NCI-H446 treated with DMSO at 0.1 percent for 48 hours (cell line): ENCODE measurements at regions not wholly inside any gene's neighbourhood (a gene's known extent, or its start where the extent isn't known, plus 50 kb on each side); places are given as distances from the start of the nearest gene placed in this dataset.
"Not testable (repeated sequence)": the region's sequence is repeated elsewhere in the genome, so short reads cannot be mapped to it uniquely, and the experiment has no call there.

Experiments used
- DNase-seq: peaks from one replicate; lab custom pipeline; 2025; lab: John Stamatoyannopoulos, UW

- DNase-seq, result no peak
These were observed 150.6 kb downstream of the SI start for GRCh38 chr3:164927728-164928127.

GRCh38 chr3:164918905-164919304 lies 159.4 kb downstream of the SI start:
- no peak for DNase-seq

DNA sequence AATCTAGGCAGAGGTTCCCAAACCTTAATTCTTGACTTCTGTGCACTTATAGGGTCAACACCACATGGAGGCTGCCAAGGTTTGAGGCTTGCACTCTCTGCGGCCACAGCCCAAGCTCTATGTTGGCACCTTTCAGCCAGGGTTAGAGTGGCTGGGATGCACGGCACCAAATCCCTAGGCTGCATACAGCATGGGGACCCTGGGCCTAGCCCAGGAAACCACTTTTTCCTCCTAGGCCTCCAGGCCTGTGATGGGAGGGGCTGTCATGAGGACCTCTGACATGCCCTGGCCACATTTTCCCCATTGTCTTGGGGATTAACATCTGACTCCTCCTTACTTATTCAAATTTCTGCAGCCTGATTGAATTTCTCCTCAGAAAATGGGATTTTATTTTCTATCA lies 165.4 kb downstream of the SI start:
- DNase-seq, result no peak

DNA sequence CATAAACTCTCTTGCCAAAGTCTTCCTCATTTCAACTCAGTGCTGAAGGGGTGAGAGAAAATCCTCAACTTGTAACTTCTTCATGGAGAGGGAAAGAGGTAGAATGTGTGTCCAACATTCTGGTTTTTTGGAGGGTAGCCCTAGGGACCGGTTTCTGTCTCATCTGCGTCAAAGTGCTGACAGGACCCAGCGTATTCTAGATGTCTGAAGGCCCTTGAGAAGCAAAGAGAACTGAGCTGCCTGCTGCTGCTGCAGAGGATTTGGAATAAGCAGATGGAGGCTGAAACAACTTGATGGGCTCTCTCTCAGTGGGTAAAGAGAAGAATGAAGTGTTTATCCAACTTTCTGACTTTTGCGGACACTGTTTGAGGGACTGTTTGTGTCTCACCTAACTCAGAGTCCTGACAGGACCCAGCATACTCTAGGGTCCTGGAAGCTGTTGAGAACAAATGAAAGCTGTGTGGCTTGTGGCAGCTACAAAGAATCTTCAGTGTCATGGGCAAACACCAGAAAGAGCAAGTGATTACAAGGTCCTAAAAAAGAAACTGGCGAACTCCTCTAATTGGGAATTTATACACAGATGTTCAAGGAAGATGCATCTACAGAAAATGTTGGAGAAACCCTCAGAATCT lies 174.4 kb downstream of the SI start:
- peak; percentile 41 for DNase-seq

GRCh38 chr3:164897342-164897741 lies 181.0 kb downstream of the SI start:
- DNase-seq, result no peak

GRCh38 chr3:164890061-164890460 lies 188.2 kb downstream of the SI start:
- no peak for DNase-seq

- DNase-seq, result no peak
These were observed 195.1 kb downstream of the SI start for GRCh38 chr3:164883171-164883570.

- DNase-seq, result peak; percentile 64
These were observed 199.1 kb downstream of the SI start for GRCh38 chr3:164879201-164879600.

- no peak for DNase-seq
These were observed 213.8 kb downstream of the SI start for GRCh38 chr3:164864454-164864853.

GRCh38 chr3:164852866-164853265 lies 225.4 kb downstream of the SI start:
- no peak for DNase-seq

DNA sequence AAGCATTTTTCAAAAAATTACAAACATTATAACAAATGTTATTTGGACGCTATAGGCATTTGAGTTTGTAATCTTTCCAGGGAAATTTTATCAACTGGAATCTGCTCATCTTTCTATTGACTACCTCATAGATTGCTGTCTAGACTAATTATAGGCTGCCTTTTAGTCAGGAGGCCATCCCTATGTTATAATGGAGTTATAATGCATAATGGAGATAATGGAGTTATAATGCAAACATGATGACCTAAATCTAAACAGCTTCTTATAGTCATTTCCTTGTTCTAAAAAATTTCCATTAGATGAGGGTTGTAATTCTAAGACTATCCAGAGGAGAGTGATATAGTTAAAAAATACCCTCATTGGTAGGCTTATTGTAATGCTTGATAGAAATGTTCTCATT lies 226.4 kb downstream of the SI start:
- DNase-seq, result no peak

DNA sequence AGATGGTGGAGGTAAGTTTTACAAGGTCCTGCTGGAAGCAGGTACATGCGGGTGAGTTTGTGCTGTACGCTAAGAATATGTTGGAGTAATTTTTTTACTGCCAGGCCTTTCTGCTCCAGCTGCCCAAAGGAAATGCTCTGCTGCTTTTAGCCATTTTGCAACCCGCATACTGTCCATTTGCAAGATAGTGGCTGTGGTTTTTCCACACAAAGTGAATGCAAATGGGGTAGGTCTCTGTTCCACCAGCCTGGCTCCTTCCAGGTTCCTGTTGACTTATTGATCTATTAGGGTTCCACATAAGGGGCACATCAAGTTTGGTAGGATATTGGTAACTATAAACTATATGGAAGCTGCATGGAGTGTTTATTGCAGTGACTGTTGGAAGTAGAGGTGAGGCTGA lies 227.1 kb downstream of the SI start:
- DNase-seq, result no peak

DNA sequence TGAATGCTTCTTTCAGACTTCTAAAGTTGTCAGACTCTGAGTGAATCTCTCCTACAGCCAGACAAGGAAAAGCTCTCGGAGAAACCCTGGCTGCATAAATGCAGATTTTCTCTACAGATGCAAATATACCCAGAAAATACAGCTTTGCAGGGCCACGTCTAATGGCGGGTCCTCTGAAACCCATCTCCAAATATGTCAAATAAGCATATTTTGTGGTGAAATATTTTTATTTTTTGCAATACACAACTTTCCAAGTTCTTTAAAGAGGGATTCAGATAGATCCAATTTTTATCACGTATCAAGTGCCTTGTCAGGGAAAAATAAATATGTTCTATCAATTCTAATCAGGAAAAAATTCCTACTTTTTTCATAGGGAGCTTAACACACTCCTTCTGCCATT lies 229.4 kb downstream of the SI start:
- DNase-seq, result no peak

- DNase-seq, result no peak
These were observed 232.6 kb downstream of the SI start for GRCh38 chr3:164845739-164846138.

- DNase-seq, result no peak
These were observed 246.1 kb downstream of the SI start for GRCh38 chr3:164832216-164832615.

DNA sequence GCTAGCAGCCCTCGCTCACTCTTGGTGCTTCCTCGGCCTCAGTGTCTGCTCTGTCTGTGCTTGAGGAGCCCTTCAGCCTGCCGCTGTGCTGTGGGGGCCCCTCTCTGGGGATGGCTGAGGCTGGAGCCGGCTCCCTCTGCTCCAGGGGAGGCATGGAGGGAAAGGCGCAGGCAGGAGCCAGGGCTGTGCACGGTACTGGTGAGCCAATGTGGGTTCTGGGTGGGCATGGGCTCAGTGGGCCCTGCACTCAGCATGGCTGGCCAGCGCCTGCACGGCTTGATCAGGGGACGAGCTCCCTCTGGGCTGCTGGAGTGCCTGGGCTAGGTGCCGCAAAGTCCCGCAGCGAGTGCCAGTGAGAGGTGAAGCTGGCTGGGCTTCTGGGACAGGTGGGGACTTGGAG lies 260.0 kb downstream of the SI start:
- DNase-seq, result no peak

GRCh38 chr3:164814106-164814505 lies 264.2 kb downstream of the SI start:
- DNase-seq, result no peak

DNA sequence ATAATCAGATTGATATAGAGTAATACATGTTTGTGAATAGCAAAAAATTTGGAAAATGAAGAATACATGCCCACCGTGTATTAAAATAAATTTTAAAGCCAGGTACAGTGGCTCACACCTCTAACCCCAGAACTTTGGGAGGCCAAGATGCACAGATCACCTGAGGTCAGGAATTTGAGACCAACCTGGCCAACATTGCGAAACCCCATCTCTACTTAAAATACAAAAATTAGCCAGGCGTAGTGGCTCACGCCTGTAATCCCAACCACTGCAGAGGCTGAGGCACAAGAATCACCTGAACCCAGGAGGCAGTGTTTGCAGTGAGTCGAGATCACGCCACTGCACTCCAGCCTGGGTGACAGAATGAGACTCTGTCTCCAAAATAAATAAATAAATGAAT lies 266.3 kb downstream of the SI start:
- DNase-seq, result no peak

DNA sequence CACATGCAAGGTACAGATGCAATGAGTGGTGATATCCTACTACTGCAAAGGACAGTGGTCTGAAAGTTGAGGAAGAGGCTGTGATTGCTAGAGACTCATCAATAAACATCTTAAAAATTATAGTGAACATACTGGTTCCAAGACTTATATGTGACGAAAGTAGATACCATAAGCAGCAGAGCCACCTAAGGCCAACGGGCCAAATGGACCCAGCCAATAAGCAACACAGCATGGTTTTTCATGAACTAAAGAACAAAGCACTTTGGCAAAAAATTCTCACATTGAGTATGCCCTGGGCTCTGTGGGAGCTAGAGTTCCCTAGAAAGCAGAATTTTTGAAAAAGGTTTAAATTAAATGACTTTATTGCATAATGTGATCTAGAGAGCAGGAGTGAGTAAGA lies 272.1 kb downstream of the SI start:
- DNase-seq, result peak; percentile 21

- DNase-seq, result no peak
These were observed 284.2 kb downstream of the SI start for GRCh38 chr3:164794099-164794498.

DNA sequence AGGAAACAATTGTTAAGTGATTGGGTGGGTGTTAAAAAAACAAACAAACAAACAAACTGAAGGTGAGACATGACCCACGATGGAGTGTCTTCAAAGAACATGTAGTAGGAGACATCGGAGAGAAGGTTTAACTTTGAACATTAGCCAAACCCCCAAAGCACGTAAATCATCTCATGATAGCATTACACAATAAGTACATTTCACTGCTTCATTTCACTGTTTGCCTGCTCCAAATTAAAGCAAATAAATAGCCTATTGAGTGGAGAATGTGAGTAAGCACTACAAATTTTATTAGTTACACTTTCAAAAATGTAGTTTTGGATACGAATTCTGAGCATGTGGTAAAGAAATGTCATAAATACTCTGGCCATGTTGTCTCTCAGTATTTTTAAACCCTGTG lies 287.0 kb downstream of the SI start:
- no peak for DNase-seq

GRCh38 chr3:164784407-164784806 lies 293.9 kb downstream of the SI start:
- DNase-seq, result not testable (repeated sequence)

- no peak for DNase-seq
These were observed 296.5 kb downstream of the SI start for GRCh38 chr3:164781755-164782154.

DNA sequence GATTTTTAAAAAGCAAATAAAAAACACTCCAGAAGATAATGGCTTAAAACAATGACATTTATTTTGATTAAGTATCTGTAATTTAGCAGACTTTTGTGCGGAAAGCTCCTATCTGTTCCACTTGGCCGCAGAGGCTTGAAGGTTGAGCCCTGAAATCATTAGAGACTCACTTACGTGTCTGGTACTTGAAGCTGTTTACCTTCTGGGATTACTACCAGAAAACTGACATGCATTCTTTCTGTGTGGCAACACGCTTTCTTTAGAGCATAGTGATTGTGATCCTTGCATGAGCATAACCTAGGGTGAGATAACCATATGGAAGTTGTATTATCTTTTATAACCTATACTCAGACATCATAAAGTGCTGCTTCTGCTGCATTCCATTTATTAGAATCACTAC lies 298.5 kb downstream of the SI start:
- peak; percentile 24 for DNase-seq

GRCh38 chr3:164752812-164753211 lies 325.5 kb downstream of the SI start:
- DNase-seq, result peak; percentile 44
